ENCODE measurements at regions not wholly inside any gene's neighbourhood (a gene's known extent, or its start where the extent isn't known, plus 50 kb on each side); places are given as distances from the start of the nearest gene placed in this dataset.

DNA sequence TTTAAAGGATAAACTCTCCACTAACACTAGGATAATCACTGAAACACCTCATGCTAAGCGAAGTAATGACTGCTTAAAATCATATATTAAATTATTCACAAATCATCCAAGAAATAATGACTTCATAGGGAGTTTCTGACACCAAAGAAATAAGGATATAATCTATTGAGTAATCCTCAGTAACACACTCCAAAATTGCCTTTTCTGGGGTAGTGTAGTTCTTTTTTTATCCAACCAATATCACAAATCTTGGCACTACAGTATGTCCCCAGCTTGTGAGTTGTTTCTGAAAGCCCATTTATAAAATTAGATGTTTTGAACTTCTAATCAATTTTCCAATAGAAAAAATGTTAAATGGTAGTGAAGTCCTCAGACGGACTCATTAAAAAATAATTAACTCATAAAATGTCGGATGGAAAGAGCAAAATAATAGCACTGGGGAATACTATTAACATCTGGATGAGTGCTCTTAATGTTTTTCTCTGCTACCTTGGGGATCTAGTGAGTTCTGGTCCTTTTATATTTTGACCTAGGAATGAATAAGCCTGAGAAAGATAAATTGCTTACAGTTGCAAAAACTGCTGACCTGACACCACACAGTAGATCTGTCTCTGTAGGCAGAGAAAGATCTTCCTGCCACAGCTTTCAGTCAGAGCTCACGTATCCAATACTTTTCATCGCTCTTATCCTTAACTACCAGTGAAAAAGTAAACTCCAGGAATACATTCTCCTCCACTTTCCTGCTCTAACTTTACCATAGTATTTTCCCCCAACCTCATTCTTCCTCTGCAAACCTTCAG is 618.5 kb upstream of the ANKRD30A start:
- TF ChIP-seq, protein P1, sequence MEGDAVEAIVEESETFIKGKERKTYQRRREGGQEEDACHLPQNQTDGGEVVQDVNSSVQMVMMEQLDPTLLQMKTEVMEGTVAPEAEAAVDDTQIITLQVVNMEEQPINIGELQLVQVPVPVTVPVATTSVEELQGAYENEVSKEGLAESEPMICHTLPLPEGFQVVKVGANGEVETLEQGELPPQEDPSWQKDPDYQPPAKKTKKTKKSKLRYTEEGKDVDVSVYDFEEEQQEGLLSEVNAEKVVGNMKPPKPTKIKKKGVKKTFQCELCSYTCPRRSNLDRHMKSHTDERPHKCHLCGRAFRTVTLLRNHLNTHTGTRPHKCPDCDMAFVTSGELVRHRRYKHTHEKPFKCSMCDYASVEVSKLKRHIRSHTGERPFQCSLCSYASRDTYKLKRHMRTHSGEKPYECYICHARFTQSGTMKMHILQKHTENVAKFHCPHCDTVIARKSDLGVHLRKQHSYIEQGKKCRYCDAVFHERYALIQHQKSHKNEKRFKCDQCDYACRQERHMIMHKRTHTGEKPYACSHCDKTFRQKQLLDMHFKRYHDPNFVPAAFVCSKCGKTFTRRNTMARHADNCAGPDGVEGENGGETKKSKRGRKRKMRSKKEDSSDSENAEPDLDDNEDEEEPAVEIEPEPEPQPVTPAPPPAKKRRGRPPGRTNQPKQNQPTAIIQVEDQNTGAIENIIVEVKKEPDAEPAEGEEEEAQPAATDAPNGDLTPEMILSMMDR (IDR thresholded peaks at IDR 0.05; ENCODE audit: low read length), result no peak
- TF ChIP-seq EZH2phosphoT487 (IDR thresholded peaks at IDR 0.05; ENCODE audit: low read length), result no peak

Measured in MM.1S (cell line).